ENCODE measurements at regions not wholly inside any gene's neighbourhood (a gene's known extent, or its start where the extent isn't known, plus 50 kb on each side); places are given as distances from the start of the nearest gene placed in this dataset.

DNA sequence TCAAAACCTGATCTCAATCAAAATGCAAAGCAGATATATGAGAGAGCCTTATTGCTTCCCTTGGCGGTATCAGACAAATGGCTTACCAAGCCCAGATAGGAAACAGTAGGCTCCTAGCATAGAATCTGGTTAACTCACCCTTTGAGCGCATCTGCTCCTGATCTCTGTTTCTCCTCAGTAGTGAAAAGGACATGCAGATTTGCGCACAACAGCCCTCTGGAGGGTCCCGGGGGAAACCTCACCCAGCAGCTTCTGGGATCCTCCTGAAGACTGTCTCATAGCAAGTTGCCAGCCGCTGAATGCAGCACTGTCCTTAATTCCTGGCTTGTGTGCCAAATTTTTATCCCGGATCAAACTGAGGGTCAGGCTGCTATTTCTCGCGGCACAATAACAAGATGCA is 192.2 kb downstream of the FASLG start:
- CTCF ChIA-PET: interaction anchor here (0.6 to 1.2 kb wide), 2 partner anchors 78 to 351 kb away, joined by 3 read pairs; no protein-coding TSS in a partner anchor
- peak; percentile 7 for DNase-seq
- H3K4me2 ChIP-seq: no peak overlapping the region
- no peak overlapping the region for H3K9ac ChIP-seq
- H3K9me2 ChIP-seq: no peaks in the 10 kb centered on the region
- TF ChIP-seq, protein P1, sequence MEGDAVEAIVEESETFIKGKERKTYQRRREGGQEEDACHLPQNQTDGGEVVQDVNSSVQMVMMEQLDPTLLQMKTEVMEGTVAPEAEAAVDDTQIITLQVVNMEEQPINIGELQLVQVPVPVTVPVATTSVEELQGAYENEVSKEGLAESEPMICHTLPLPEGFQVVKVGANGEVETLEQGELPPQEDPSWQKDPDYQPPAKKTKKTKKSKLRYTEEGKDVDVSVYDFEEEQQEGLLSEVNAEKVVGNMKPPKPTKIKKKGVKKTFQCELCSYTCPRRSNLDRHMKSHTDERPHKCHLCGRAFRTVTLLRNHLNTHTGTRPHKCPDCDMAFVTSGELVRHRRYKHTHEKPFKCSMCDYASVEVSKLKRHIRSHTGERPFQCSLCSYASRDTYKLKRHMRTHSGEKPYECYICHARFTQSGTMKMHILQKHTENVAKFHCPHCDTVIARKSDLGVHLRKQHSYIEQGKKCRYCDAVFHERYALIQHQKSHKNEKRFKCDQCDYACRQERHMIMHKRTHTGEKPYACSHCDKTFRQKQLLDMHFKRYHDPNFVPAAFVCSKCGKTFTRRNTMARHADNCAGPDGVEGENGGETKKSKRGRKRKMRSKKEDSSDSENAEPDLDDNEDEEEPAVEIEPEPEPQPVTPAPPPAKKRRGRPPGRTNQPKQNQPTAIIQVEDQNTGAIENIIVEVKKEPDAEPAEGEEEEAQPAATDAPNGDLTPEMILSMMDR (IDR thresholded peaks at IDR 0.05): no peak
- 0 out of 2 replicates have a peak, but pooled peaks have one; percentile 9 for TF ChIP-seq GATA2 (CRISPR knock-in tag; IDR thresholded peaks at IDR 0.05)
- no peak for TF ChIP-seq CHD2 (IDR thresholded peaks at IDR 0.05; ENCODE audit: low read length, partially characterized antibody)
- no peak for TF ChIP-seq SMC3 (IDR thresholded peaks at IDR 0.05; ENCODE audit: low read depth, low read length)
- TF ChIP-seq, protein P2, sequence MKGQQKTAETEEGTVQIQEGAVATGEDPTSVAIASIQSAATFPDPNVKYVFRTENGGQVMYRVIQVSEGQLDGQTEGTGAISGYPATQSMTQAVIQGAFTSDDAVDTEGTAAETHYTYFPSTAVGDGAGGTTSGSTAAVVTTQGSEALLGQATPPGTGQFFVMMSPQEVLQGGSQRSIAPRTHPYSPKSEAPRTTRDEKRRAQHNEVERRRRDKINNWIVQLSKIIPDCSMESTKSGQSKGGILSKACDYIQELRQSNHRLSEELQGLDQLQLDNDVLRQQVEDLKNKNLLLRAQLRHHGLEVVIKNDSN (IDR thresholded peaks at IDR 0.05; ENCODE audit: borderline replicate concordance, low read depth): no peak
- no peak for TF ChIP-seq TAF1 (IDR thresholded peaks at IDR 0.05; ENCODE audit: borderline replicate concordance, low read depth, low read length)
- peak; percentile 8; the same call in 1 of the 2 replicates for TF ChIP-seq TCF12 (IDR thresholded peaks at IDR 0.05)
- TF ChIP-seq TEAD4 (IDR thresholded peaks at IDR 0.05; ENCODE audit: borderline replicate concordance, insufficient read depth): no peak
- TF ChIP-seq, protein P3, sequence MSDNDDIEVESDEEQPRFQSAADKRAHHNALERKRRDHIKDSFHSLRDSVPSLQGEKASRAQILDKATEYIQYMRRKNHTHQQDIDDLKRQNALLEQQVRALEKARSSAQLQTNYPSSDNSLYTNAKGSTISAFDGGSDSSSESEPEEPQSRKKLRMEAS (IDR thresholded peaks at IDR 0.05; ENCODE audit: low read depth): no peak
- no peak for TF ChIP-seq JUND (IDR thresholded peaks at IDR 0.05)
- TF ChIP-seq, protein P4, sequence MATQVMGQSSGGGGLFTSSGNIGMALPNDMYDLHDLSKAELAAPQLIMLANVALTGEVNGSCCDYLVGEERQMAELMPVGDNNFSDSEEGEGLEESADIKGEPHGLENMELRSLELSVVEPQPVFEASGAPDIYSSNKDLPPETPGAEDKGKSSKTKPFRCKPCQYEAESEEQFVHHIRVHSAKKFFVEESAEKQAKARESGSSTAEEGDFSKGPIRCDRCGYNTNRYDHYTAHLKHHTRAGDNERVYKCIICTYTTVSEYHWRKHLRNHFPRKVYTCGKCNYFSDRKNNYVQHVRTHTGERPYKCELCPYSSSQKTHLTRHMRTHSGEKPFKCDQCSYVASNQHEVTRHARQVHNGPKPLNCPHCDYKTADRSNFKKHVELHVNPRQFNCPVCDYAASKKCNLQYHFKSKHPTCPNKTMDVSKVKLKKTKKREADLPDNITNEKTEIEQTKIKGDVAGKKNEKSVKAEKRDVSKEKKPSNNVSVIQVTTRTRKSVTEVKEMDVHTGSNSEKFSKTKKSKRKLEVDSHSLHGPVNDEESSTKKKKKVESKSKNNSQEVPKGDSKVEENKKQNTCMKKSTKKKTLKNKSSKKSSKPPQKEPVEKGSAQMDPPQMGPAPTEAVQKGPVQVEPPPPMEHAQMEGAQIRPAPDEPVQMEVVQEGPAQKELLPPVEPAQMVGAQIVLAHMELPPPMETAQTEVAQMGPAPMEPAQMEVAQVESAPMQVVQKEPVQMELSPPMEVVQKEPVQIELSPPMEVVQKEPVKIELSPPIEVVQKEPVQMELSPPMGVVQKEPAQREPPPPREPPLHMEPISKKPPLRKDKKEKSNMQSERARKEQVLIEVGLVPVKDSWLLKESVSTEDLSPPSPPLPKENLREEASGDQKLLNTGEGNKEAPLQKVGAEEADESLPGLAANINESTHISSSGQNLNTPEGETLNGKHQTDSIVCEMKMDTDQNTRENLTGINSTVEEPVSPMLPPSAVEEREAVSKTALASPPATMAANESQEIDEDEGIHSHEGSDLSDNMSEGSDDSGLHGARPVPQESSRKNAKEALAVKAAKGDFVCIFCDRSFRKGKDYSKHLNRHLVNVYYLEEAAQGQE (IDR thresholded peaks at IDR 0.05; ENCODE audit: low read depth, low read length): no peak
- peak overlapping the region; percentile 69 for H2AFZ ChIP-seq (ENCODE audit: low read depth)
- WGBS (ENCODE audit: low lambda C conversion rate): 42% methylated on average over 8 of the region's 8 CpGs
- peaks cover 0 to 2% of the 10 kb centered on the region in 2 experiments for H3K36me3 ChIP-seq (replicated peaks in 1 of 2; ENCODE audit: control insufficient read depth in 1 of 2, insufficient read depth in 2 of 2, low read length in 1 of 2)
- POLR2A ChIA-PET: no interaction called here
- H3K79me2 ChIP-seq (ENCODE audit: insufficient read depth): no peaks in the 10 kb centered on the region
- no peaks in the 10 kb centered on the region for H3F3A ChIP-seq (replicated peaks; ENCODE audit: insufficient read depth)
- H3K27me3 ChIP-seq (ENCODE audit: insufficient read depth): no peaks in the 10 kb centered on the region
- peaks cover 0 to 3% of the 10 kb centered on the region in 2 experiments; a peak in 2 of 4 replicates for H3K4me1 ChIP-seq (ENCODE audit: control insufficient read depth in 1 of 2, insufficient read depth in 2 of 2, low read depth in 1 of 2, low read length in 1 of 2)
- no peaks in the 10 kb centered on the region for H4K20me1 ChIP-seq (ENCODE audit: insufficient read depth)
- no peaks in the 10 kb centered on the region for H3K9me3 ChIP-seq
- H3K4me3 ChIP-seq (ENCODE audit: low read depth in 2 of 2, low read length in 1 of 2): peak overlapping the region in 1 of 2 experiments; percentile 19; a peak in 2 of 4 replicates
- H3K27ac ChIP-seq (ENCODE audit: low read depth in 2 of 2, low read length in 1 of 2): peak overlapping the region in 1 of 2 experiments; percentile 77; a peak in 2 of 4 replicates

All from SK-N-SH (cell line).